Gastroesophageal sphincter (tissue), 4 donors: ENCODE measurements at regions not wholly inside any gene's neighbourhood (a gene's known extent, or its start where the extent isn't known, plus 50 kb on each side); places are given as distances from the start of the nearest gene placed in this dataset.

ENCODE experiments used
- ATAC-seq: fragments of 150-250 bp; one replicate; pipeline ENCODE4 v1.9.1; 2016; ENCODE audit warnings: mild to moderate bottlenecking, moderate library complexity
- H3K27ac ChIP-seq, 4 donors: fragments of 200-600 bp; sonication (generic) in 3 of 4; 1 replicate in 3 of 4; 2 replicates in 1 of 4; pipeline ENCODE4 v1.5.1; 2016 to 2019
- H3K27me3 ChIP-seq: fragments of 200-600 bp; sonication (generic); one replicate; pipeline ENCODE4 v1.5.1; 2019
- H3K36me3 ChIP-seq, 2 donors: fragments of 200-600 bp; sonication (generic); one replicate each; pipeline ENCODE4 v1.5.1; 2019; ENCODE audit warnings: control low read depth in 1 of 2
- H3K4me1 ChIP-seq, 3 donors: fragments of 200-600 bp; sonication (generic); 1 replicate in 2 of 3; 2 replicates in 1 of 3; pipeline ENCODE4 v1.5.1; 2016 to 2019; ENCODE audit warnings: control low read depth in 2 of 3
- H3K4me3 ChIP-seq, 2 donors: fragments of 200-600 bp; sonication (generic); one replicate each; pipeline ENCODE4 v1.5.1; 2019; ENCODE audit warnings: mild to moderate bottlenecking in 1 of 2, moderate library complexity in 1 of 2
- H3K9me3 ChIP-seq, 3 donors: fragments of 200-600 bp; sonication (generic); one replicate each; pipeline ENCODE4 v1.5.1; 2017 to 2019; ENCODE audit warnings: control low read depth in 2 of 3
- EP300 ChIP-seq: sonication (generic); formaldehyde crosslinking; IDR thresholded peaks from one replicate; pipeline ENCODE4 v1.6.1; 2017; ENCODE audit warnings: antibody characterized with exemption, mild to moderate bottlenecking
- POLR2A ChIP-seq, 2 donors: fragments of 450-650 bp; IDR thresholded peaks; one replicate each; pipeline ENCODE4 v1.6.1; 2017; ENCODE audit warnings: antibody characterized with exemption in 2 of 2, mild to moderate bottlenecking in 2 of 2, moderate library complexity in 1 of 2
- POLR2AphosphoS5 ChIP-seq: sonication (generic); formaldehyde crosslinking; IDR thresholded peaks from one replicate; pipeline ENCODE4 v1.6.1; 2017; ENCODE audit warnings: antibody characterized with exemption
- WGBS, 2 donors: methylation state at CpG; one replicate each; pipeline ENCODE4 v1.1.5; 2018; ENCODE audit warnings: low coverage in 1 of 2; 5-methylcytosine and 5-hydroxymethylcytosine counted together
- TF ChIP-seq, protein P1 (sequence below), 4 experiments: fragments of 200-600 bp in 2 of 4; fragments of 450-650 bp in 2 of 4; sonication (generic) in 1 of 4; IDR thresholded peaks; one replicate each; pipeline ENCODE4 v1.5.1; 2017 to 2019; ENCODE audit warnings: antibody characterized with exemption in 4 of 4, mild to moderate bottlenecking in 2 of 4, moderate library complexity in 2 of 4

GRCh38 chr9:23941051-23941450 lies 115.0 kb upstream of the ELAVL2 start:
- WGBS, 2 donors, result 61 to 73% methylated on average over 2 to 3 of the region's 3 CpGs
- Histone ChIP-seq H3K4me1 (no peaks in the 10 kb centered on the region), H3K4me3 (no peak overlapping the region), H3K36me3 (no peaks in the 10 kb centered on the region), H3K27me3 (no peaks in the 10 kb centered on the region), H3K9me3 (peaks cover 0 to 43% (median 0%) of the 10 kb centered on the region in 3 donors), H3K27ac (no peak overlapping the region)
- ATAC-seq, result no peak
- TF ChIP-seq POLR2A (IDR thresholded peaks at IDR 0.05) (no peak), POLR2AphosphoS5 (no peak), EP300 (no peak)

DNA sequence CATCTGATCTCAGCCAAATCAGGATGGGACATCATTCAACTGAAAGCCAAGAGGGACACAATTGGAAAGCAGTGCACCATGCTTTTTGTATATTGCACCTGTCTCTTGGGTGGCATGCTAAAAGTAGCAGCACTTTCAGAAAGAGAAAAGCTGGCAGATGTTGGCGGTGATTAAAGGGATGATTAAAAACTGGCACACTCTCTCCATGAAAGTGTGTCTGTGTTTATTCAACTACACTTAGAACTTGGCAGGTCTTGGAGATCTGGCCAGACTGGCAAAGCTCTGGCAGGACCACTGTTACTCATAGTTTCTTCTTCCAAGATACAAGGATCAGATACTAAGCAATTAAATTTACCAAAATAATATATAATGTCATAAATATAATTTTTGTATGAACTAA lies 112.9 kb upstream of the ELAVL2 start:
- ATAC-seq, result no peak
- Histone ChIP-seq H3K4me3 (no peak overlapping the region), H3K4me1 (no peaks in the 10 kb centered on the region), H3K9me3 (peaks cover 0 to 22% (median 0%) of the 10 kb centered on the region in 3 donors), H3K36me3 (no peaks in the 10 kb centered on the region), H3K27ac (no peak overlapping the region), H3K27me3 (no peaks in the 10 kb centered on the region)
- WGBS, 2 donors, result 29 to 43% methylated on average over 1 of the region's 1 CpG
- TF ChIP-seq, protein P1, sequence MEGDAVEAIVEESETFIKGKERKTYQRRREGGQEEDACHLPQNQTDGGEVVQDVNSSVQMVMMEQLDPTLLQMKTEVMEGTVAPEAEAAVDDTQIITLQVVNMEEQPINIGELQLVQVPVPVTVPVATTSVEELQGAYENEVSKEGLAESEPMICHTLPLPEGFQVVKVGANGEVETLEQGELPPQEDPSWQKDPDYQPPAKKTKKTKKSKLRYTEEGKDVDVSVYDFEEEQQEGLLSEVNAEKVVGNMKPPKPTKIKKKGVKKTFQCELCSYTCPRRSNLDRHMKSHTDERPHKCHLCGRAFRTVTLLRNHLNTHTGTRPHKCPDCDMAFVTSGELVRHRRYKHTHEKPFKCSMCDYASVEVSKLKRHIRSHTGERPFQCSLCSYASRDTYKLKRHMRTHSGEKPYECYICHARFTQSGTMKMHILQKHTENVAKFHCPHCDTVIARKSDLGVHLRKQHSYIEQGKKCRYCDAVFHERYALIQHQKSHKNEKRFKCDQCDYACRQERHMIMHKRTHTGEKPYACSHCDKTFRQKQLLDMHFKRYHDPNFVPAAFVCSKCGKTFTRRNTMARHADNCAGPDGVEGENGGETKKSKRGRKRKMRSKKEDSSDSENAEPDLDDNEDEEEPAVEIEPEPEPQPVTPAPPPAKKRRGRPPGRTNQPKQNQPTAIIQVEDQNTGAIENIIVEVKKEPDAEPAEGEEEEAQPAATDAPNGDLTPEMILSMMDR (IDR thresholded peaks at IDR 0.05), result no peak
- TF ChIP-seq POLR2AphosphoS5 (no peak), EP300 (no peak), POLR2A (IDR thresholded peaks at IDR 0.05) (no peak)

GRCh38 chr9:23934291-23934906 lies 108.4 kb upstream of the ELAVL2 start:
- WGBS, 2 donors, result 0 to 67% methylated on average over 1 of the region's 1 CpG
- Histone ChIP-seq H3K4me1 (no peaks in the 10 kb centered on the region), H3K4me3 (no peak overlapping the region), H3K9me3 (no peaks in the 10 kb centered on the region), H3K27me3 (no peaks in the 10 kb centered on the region), H3K36me3 (no peaks in the 10 kb centered on the region), H3K27ac (no peak overlapping the region)
- TF ChIP-seq EP300 (no peak), POLR2A (IDR thresholded peaks at IDR 0.05) (no peak), POLR2AphosphoS5 (no peak)
- TF ChIP-seq, protein P1 (IDR thresholded peaks at IDR 0.05), result no peak
- no peak for ATAC-seq

DNA sequence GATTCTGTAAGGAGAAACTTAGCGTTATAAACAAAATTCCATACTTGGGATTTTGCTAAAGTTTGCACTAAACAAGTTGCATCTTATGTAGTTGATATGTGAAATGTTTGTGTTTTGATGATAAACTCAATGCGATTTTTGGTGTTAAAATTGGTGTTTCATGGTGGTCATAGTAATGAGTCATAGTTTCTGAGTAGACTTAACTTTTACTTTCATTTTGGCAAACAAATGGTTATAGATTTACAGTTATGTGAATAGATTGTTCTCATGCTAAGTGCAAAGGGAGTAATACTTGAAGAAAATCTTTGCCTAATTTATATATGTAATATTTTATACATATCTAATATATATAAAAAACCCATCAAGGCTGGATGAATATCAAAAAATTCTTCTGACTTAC lies 107.3 kb upstream of the ELAVL2 start:
- 87 to 92% methylated on average over 2 of the region's 2 CpGs for WGBS, 2 donors
- Histone ChIP-seq H3K9me3 (no peaks in the 10 kb centered on the region), H3K36me3 (no peaks in the 10 kb centered on the region), H3K4me3 (no peak overlapping the region), H3K27ac (no peak overlapping the region), H3K4me1 (no peaks in the 10 kb centered on the region), H3K27me3 (no peaks in the 10 kb centered on the region)
- TF ChIP-seq POLR2A (IDR thresholded peaks at IDR 0.05), result no peak
- TF ChIP-seq, protein P1 (IDR thresholded peaks at IDR 0.05), result no peak
- ATAC-seq, result no peak

DNA sequence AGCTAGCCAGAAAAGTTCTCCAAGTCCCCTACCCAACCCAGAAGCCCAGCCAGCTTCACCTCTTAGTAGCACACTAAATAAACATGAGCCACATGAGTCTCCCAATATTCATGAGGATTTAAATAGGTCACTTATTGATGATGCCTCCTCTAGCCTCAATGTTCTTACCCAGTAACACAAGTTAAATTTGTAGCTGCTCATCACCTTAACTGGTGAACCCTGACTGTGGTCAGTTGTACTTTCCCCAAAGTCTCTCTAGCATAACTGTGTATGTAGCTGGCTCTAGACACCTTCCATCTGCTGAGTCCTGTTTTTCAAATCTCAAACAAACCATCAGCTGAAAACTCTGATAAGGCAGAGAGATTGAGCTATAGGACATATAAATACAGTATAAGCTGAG lies 100.3 kb upstream of the ELAVL2 start:
- Histone ChIP-seq H3K27me3 (no peaks in the 10 kb centered on the region), H3K4me1 (no peaks in the 10 kb centered on the region), H3K9me3 (peaks cover 0 to 26% (median 0%) of the 10 kb centered on the region in 3 donors), H3K36me3 (no peaks in the 10 kb centered on the region), H3K4me3 (no peak overlapping the region), H3K27ac (no peak overlapping the region)
- ATAC-seq, result no peak
- TF ChIP-seq POLR2AphosphoS5 (no peak), POLR2A (IDR thresholded peaks at IDR 0.05) (no peak), EP300 (no peak)
- TF ChIP-seq, protein P1 (IDR thresholded peaks at IDR 0.05), result no peak
